Ishikawa (cell line): ENCODE measurements at regions not wholly inside any gene's neighbourhood (a gene's known extent, or its start where the extent isn't known, plus 50 kb on each side); places are given as distances from the start of the nearest gene placed in this dataset.

Experiments
- CEBPB ChIP-seq: IDR thresholded peaks from 2 replicates; pipeline ENCODE4 v1.6.1; 2012
- CREB1 ChIP-seq: IDR thresholded peaks from 2 replicates; pipeline ENCODE4 v1.6.1; 2012; ENCODE audit warnings: low read depth
- EGR1 ChIP-seq: IDR thresholded peaks from 2 replicates; pipeline ENCODE4 v1.6.1; 2012
- EP300 ChIP-seq: IDR thresholded peaks from 2 replicates; pipeline ENCODE4 v1.6.1; 2012; ENCODE audit warnings: borderline replicate concordance
- FOXM1 ChIP-seq: IDR thresholded peaks from 2 replicates; pipeline ENCODE4 v1.6.1; 2012; ENCODE audit warnings: low read depth, borderline replicate concordance
- NFIC ChIP-seq: IDR thresholded peaks from 2 replicates; pipeline ENCODE4 v1.6.1; 2012
- RAD21 ChIP-seq: IDR thresholded peaks from 2 replicates; pipeline ENCODE4 v1.6.1; 2012; ENCODE audit warnings: low read depth
- TAF1 ChIP-seq: IDR thresholded peaks from 2 replicates; pipeline ENCODE4 v1.6.1; 2012; ENCODE audit warnings: low read depth, mild to moderate bottlenecking
- TCF12 ChIP-seq: IDR thresholded peaks from 2 replicates; pipeline ENCODE4 v1.6.1; 2012; ENCODE audit warnings: low read depth
- TEAD4 ChIP-seq: IDR thresholded peaks from 2 replicates; pipeline ENCODE4 v1.6.1; 2012
- YY1 ChIP-seq: IDR thresholded peaks from 2 replicates; pipeline ENCODE4 v1.6.1; 2012; ENCODE audit warnings: low read depth
- TF ChIP-seq, protein P1 (sequence below): IDR thresholded peaks from 2 replicates; pipeline ENCODE4 v1.6.1; 2012; ENCODE audit warnings: low read depth, mild to moderate bottlenecking
- TF ChIP-seq, protein P2 (sequence below): IDR thresholded peaks from 2 replicates; pipeline ENCODE4 v1.6.1; 2012
- TF ChIP-seq, protein P3 (sequence below): IDR thresholded peaks from 2 replicates; pipeline ENCODE4 v1.6.1; 2012

DNA sequence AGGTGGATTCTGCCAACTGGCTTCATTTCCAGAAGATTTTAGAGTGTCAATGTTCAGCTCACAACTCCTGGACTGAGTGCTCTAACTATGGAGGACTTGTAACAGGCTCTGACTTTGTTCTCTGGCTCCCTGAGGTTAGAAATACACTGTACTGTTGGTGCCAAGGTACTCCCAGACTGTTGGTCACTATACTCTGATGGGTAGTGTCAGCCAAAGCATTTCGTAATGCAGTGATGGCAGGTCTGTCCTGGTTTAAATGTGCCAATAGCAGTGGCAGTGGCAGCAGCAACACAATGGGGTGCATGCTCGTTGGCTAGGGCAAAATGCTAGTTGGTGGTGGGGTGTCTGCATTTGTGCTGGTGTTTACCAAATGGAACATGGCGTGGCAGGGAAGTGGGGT, 472.2 kb downstream of the TDRD3 start:
- TF ChIP-seq RAD21 (no peak), EP300 (no peak), YY1 (no peak), CREB1 (no peak), NFIC (no peak), FOXM1 (no peak), CEBPB (no peak), TCF12 (no peak), TAF1 (no peak), EGR1 (no peak), TEAD4 (no peak)
- TF ChIP-seq, protein P1, sequence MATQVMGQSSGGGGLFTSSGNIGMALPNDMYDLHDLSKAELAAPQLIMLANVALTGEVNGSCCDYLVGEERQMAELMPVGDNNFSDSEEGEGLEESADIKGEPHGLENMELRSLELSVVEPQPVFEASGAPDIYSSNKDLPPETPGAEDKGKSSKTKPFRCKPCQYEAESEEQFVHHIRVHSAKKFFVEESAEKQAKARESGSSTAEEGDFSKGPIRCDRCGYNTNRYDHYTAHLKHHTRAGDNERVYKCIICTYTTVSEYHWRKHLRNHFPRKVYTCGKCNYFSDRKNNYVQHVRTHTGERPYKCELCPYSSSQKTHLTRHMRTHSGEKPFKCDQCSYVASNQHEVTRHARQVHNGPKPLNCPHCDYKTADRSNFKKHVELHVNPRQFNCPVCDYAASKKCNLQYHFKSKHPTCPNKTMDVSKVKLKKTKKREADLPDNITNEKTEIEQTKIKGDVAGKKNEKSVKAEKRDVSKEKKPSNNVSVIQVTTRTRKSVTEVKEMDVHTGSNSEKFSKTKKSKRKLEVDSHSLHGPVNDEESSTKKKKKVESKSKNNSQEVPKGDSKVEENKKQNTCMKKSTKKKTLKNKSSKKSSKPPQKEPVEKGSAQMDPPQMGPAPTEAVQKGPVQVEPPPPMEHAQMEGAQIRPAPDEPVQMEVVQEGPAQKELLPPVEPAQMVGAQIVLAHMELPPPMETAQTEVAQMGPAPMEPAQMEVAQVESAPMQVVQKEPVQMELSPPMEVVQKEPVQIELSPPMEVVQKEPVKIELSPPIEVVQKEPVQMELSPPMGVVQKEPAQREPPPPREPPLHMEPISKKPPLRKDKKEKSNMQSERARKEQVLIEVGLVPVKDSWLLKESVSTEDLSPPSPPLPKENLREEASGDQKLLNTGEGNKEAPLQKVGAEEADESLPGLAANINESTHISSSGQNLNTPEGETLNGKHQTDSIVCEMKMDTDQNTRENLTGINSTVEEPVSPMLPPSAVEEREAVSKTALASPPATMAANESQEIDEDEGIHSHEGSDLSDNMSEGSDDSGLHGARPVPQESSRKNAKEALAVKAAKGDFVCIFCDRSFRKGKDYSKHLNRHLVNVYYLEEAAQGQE, result no peak
- TF ChIP-seq, protein P2, sequence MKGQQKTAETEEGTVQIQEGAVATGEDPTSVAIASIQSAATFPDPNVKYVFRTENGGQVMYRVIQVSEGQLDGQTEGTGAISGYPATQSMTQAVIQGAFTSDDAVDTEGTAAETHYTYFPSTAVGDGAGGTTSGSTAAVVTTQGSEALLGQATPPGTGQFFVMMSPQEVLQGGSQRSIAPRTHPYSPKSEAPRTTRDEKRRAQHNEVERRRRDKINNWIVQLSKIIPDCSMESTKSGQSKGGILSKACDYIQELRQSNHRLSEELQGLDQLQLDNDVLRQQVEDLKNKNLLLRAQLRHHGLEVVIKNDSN, result no peak
- TF ChIP-seq, protein P3, sequence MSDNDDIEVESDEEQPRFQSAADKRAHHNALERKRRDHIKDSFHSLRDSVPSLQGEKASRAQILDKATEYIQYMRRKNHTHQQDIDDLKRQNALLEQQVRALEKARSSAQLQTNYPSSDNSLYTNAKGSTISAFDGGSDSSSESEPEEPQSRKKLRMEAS, result no peak
